HFF-Myc (cell line): ENCODE measurements at regions not wholly inside any gene's neighbourhood (a gene's known extent, or its start where the extent isn't known, plus 50 kb on each side); places are given as distances from the start of the nearest gene placed in this dataset.
"Not testable (repeated sequence)": the region's sequence is repeated elsewhere in the genome, so short reads cannot be mapped to it uniquely, and the experiment has no call there.

Experiments used
- DNase-seq: peaks from one replicate; pipeline ENCODE4 v3.0.0-alpha.2; 2011; ENCODE audit warnings: low read depth; ENCODE audit errors: extremely low read depth
- H3K4me3 ChIP-seq: replicated peaks from 2 replicates; pipeline ENCODE4 v1.5.1; 2011; ENCODE audit warnings: low read depth, mild to moderate bottlenecking, control low read depth, low read length
- CTCF ChIP-seq: IDR thresholded peaks from 2 replicates; pipeline ENCODE4 v1.5.1; 2012; ENCODE audit warnings: mild to moderate bottlenecking, low read depth, low read length, control low read depth; ENCODE audit errors: missing control alignments

GRCh38 chr13:80069374-80069773 is 271.6 kb downstream of the SPRY2 start:
- H3K4me3 ChIP-seq: no peak overlapping the region
- no peak for DNase-seq
- no peak for TF ChIP-seq CTCF

GRCh38 chr13:80065996-80066395 is 274.9 kb downstream of the SPRY2 start:
- TF ChIP-seq CTCF: no peak
- no peak overlapping the region for H3K4me3 ChIP-seq

GRCh38 chr13:80062416-80062815 is 278.5 kb downstream of the SPRY2 start:
- H3K4me3 ChIP-seq, DNase-seq: not testable (repeated sequence)

More at GRCh38 chr13:80065996-80066395, 274.9 kb downstream of the SPRY2 start:
- no peak for DNase-seq

GRCh38 chr13:80059789-80060188 is 281.1 kb downstream of the SPRY2 start:
- no peak overlapping the region for H3K4me3 ChIP-seq
- no peak for DNase-seq
- no peak for TF ChIP-seq CTCF

GRCh38 chr13:80058626-80059025 is 282.3 kb downstream of the SPRY2 start:
- no peak for TF ChIP-seq CTCF
- no peak overlapping the region for H3K4me3 ChIP-seq
- no peak for DNase-seq

GRCh38 chr13:80055847-80056246 is 285.1 kb downstream of the SPRY2 start:
- H3K4me3 ChIP-seq: no peak overlapping the region
- DNase-seq: no peak
- no peak for TF ChIP-seq CTCF

- no peak for DNase-seq
- no peak overlapping the region for H3K4me3 ChIP-seq
- no peak for TF ChIP-seq CTCF
Measured at GRCh38 chr13:80054806-80055205, 286.1 kb downstream of the SPRY2 start.
